Caki2 (cell line): ENCODE measurements at regions not wholly inside any gene's neighbourhood (a gene's known extent, or its start where the extent isn't known, plus 50 kb on each side); places are given as distances from the start of the nearest gene placed in this dataset.
"Not testable (repeated sequence)": the region's sequence is repeated elsewhere in the genome, so short reads cannot be mapped to it uniquely, and the experiment has no call there.

ENCODE experiments used
- DNase-seq: peaks from one replicate; pipeline ENCODE4 v3.0.0-alpha.2; 2015; ENCODE audit warnings: low read depth
- in situ Hi-C: cut with HindIII; loops from 2 replicates; pipeline ENCODE4 v1.10.0; 2016; ENCODE audit warnings: low sequenced_read_pairs, low pct_unique_long_range_greater_than_20kb, mixed read lengths

GRCh38 chr3:75332794-75333193 is 331.3 kb upstream of the FRG2C start:
- in situ Hi-C loops: no loop called here
- DNase-seq: no peak

- in situ Hi-C loops: no loop called here
Measured at GRCh38 chr3:75334299-75334698, 329.8 kb upstream of the FRG2C start.

GRCh38 chr3:75337226-75337900 is 326.8 kb upstream of the FRG2C start:
- in situ Hi-C loops: no loop called here
- DNase-seq: no peak

More at GRCh38 chr3:75334299-75334698, 329.8 kb upstream of the FRG2C start:
- no peak for DNase-seq

GRCh38 chr3:75338342-75338741 is 325.8 kb upstream of the FRG2C start:
- in situ Hi-C loops: no loop called here

GRCh38 chr3:75341324-75342067 is 322.6 kb upstream of the FRG2C start:
- in situ Hi-C loops: no loop called here

More at GRCh38 chr3:75338342-75338741, 325.8 kb upstream of the FRG2C start:
- DNase-seq: no peak

GRCh38 chr3:75342425-75342824 is 321.7 kb upstream of the FRG2C start:
- in situ Hi-C loops: no loop called here

More at GRCh38 chr3:75341324-75342067, 322.6 kb upstream of the FRG2C start:
- no peak for DNase-seq

GRCh38 chr3:75350536-75350935 is 313.6 kb upstream of the FRG2C start:
- in situ Hi-C loops, DNase-seq: not testable (repeated sequence)

More at GRCh38 chr3:75342425-75342824, 321.7 kb upstream of the FRG2C start:
- no peak for DNase-seq

GRCh38 chr3:75362086-75362784 is 301.9 kb upstream of the FRG2C start:
- not testable (repeated sequence) for DNase-seq

GRCh38 chr3:75372964-75373363 is 291.2 kb upstream of the FRG2C start:
- DNase-seq, in situ Hi-C loops: not testable (repeated sequence)

More at GRCh38 chr3:75362086-75362784, 301.9 kb upstream of the FRG2C start:
- in situ Hi-C loops: not testable (repeated sequence)

GRCh38 chr3:75379840-75380239 is 284.3 kb upstream of the FRG2C start:
- in situ Hi-C loops, DNase-seq: not testable (repeated sequence)

GRCh38 chr3:75380276-75380771 is 283.8 kb upstream of the FRG2C start:
- DNase-seq: no peak

GRCh38 chr3:75384016-75384415 is 280.1 kb upstream of the FRG2C start:
- DNase-seq, in situ Hi-C loops: not testable (repeated sequence)

More at GRCh38 chr3:75380276-75380771, 283.8 kb upstream of the FRG2C start:
- in situ Hi-C loops: no loop called here

GRCh38 chr3:75388486-75389124 is 275.5 kb upstream of the FRG2C start:
- DNase-seq, in situ Hi-C loops: not testable (repeated sequence)

- in situ Hi-C loops, DNase-seq: not testable (repeated sequence)
Measured at GRCh38 chr3:75393288-75393694, 270.8 kb upstream of the FRG2C start.

- DNase-seq, in situ Hi-C loops: not testable (repeated sequence)
Measured at GRCh38 chr3:75394102-75394501, 270.0 kb upstream of the FRG2C start.

GRCh38 chr3:75394562-75395360 is 269.4 kb upstream of the FRG2C start:
- in situ Hi-C loops, DNase-seq: not testable (repeated sequence)

GRCh38 chr3:75395580-75396315 is 268.4 kb upstream of the FRG2C start:
- no peak for DNase-seq
- in situ Hi-C loops: no loop called here
